ENCODE measurements at regions not wholly inside any gene's neighbourhood (a gene's known extent, or its start where the extent isn't known, plus 50 kb on each side); places are given as distances from the start of the nearest gene placed in this dataset.

- TF ChIP-seq POLR2A (IDR thresholded peaks at IDR 0.05) (no peak), POLR2AphosphoS5 (IDR thresholded peaks at IDR 0.05) (no peak), CTCF (IDR thresholded peaks at IDR 0.05 in 8 of 11, conservative IDR thresholded peaks at IDR 0.05 in 3 of 11) (no peak)
Observed at GRCh38 chr4:181982856-181983255, 260.3 kb upstream of the TENM3 start.
